ENCODE measurements at regions not wholly inside any gene's neighbourhood (a gene's known extent, or its start where the extent isn't known, plus 50 kb on each side); places are given as distances from the start of the nearest gene placed in this dataset.

DNA sequence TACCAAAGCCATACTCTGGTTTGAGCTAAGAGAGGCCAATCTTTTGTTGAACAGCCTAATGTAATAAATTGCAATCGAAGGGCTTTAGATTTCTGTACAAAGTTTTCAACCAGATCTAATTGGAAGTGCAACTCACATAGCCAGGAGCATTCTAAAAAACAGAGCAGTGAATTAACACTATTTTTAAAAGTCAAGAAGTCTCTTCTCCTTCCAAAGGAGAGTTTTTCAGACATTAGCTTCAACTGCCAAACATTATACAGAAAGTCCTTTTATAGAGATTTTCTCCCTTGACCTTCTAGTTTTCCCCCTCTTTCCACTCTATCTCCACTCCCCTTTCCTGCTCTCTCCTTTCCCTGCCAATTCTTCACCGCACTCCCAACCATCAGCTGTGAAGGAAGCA lies 259.6 kb downstream of the NOVA1 start:
- TF ChIP-seq POLR2A (IDR thresholded peaks at IDR 0.05) = no peak
- TF ChIP-seq, protein P1, sequence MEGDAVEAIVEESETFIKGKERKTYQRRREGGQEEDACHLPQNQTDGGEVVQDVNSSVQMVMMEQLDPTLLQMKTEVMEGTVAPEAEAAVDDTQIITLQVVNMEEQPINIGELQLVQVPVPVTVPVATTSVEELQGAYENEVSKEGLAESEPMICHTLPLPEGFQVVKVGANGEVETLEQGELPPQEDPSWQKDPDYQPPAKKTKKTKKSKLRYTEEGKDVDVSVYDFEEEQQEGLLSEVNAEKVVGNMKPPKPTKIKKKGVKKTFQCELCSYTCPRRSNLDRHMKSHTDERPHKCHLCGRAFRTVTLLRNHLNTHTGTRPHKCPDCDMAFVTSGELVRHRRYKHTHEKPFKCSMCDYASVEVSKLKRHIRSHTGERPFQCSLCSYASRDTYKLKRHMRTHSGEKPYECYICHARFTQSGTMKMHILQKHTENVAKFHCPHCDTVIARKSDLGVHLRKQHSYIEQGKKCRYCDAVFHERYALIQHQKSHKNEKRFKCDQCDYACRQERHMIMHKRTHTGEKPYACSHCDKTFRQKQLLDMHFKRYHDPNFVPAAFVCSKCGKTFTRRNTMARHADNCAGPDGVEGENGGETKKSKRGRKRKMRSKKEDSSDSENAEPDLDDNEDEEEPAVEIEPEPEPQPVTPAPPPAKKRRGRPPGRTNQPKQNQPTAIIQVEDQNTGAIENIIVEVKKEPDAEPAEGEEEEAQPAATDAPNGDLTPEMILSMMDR (IDR thresholded peaks at IDR 0.05) = no peak
